Thoracic aorta (tissue), 2 donors: ENCODE measurements at regions not wholly inside any gene's neighbourhood (a gene's known extent, or its start where the extent isn't known, plus 50 kb on each side); places are given as distances from the start of the nearest gene placed in this dataset.

ENCODE experiments used
- ATAC-seq: fragments of 150-250 bp; one replicate; pipeline ENCODE4 v1.8.0; 2017; ENCODE audit warnings: low read depth; ENCODE audit not compliant: insufficient number of reproducible peaks, low FRiP score
- DNase-seq: peaks from one replicate; pipeline ENCODE4 v3.0.0-alpha.2; 2020; ENCODE audit warnings: low spot score
- H3K27ac ChIP-seq, 2 donors: fragments of 200-600 bp; sonication (generic); 1 replicate in 1 of 2; 2 replicates in 1 of 2; pipeline ENCODE4 v1.5.1; 2016; ENCODE audit warnings: mild to moderate bottlenecking in 2 of 2, moderate library complexity in 2 of 2
- H3K27me3 ChIP-seq: fragments of 200-600 bp; sonication (generic); replicated peaks from 2 replicates; pipeline ENCODE4 v1.6.0; 2016; ENCODE audit warnings: mild to moderate bottlenecking; ENCODE audit not compliant: insufficient read depth
- H3K36me3 ChIP-seq: fragments of 200-600 bp; sonication (generic); one replicate; pipeline ENCODE4 v1.5.1; 2016
- H3K4me1 ChIP-seq, 2 donors: fragments of 200-600 bp; sonication (generic); 1 replicate in 1 of 2; 2 replicates in 1 of 2; pipeline versions ENCODE4 v1.5.1 to v1.6.0; 2016; ENCODE audit warnings: low read depth in 2 of 2, mild to moderate bottlenecking in 1 of 2; ENCODE audit not compliant: control insufficient read depth in 1 of 2
- H3K4me3 ChIP-seq: fragments of 200-600 bp; sonication (generic); 2 replicates; pipeline ENCODE4 v1.5.1; 2016; ENCODE audit warnings: mild to moderate bottlenecking
- H3K9me3 ChIP-seq: fragments of 200-600 bp; sonication (generic); 2 replicates; pipeline ENCODE4 v1.5.1; 2016
- TF ChIP-seq, protein P1 (sequence below): fragments of 200-600 bp; sonication (generic); IDR thresholded peaks from one replicate; pipeline ENCODE4 v1.5.1; 2019; ENCODE audit warnings: antibody characterized with exemption

DNA sequence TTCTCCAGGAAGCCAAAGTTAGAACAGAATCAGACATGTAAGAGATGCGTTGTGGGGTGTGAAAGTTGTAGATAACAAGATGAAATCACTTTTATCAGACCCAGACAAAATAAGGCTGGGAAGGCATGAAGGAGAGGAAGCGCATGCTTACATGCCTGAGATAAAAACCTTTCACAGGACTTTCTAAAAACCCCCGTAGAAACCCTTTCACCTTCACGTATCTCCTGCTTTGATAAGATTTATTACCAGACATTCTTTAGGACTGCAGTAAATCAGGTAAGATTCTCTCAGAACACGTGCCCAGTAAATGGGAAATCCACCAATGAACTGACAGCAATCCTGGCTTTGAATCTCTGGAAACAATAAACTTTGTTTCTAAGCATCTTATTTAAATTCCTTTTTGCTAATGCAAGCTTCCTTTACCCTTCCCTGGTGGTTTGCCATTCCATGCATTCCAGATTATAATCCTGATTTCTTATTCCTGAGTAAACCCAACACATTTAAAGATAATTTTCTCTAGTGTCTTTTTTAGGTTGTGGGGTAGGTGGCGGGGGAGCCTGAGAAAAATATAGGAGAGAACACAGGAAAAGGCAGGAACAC lies 254.6 kb upstream of the LDB2 start:
- H3K36me3 ChIP-seq = no peaks in the 10 kb centered on the region

GRCh38 chr4:17142232-17142711 lies 243.8 kb upstream of the LDB2 start:
- no peaks in the 10 kb centered on the region for H3K9me3 ChIP-seq
- H3K27me3 ChIP-seq = no peaks in the 10 kb centered on the region
- no peak overlapping the region for H3K4me3 ChIP-seq
- H3K4me1 ChIP-seq = no peaks in the 10 kb centered on the region
- ATAC-seq = no peak
- no peak overlapping the region for H3K27ac ChIP-seq
- H3K36me3 ChIP-seq = no peaks in the 10 kb centered on the region
- TF ChIP-seq, protein P1, sequence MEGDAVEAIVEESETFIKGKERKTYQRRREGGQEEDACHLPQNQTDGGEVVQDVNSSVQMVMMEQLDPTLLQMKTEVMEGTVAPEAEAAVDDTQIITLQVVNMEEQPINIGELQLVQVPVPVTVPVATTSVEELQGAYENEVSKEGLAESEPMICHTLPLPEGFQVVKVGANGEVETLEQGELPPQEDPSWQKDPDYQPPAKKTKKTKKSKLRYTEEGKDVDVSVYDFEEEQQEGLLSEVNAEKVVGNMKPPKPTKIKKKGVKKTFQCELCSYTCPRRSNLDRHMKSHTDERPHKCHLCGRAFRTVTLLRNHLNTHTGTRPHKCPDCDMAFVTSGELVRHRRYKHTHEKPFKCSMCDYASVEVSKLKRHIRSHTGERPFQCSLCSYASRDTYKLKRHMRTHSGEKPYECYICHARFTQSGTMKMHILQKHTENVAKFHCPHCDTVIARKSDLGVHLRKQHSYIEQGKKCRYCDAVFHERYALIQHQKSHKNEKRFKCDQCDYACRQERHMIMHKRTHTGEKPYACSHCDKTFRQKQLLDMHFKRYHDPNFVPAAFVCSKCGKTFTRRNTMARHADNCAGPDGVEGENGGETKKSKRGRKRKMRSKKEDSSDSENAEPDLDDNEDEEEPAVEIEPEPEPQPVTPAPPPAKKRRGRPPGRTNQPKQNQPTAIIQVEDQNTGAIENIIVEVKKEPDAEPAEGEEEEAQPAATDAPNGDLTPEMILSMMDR = no peak
- DNase-seq = no peak

More for the DNA sequence above, 254.6 kb upstream of the LDB2 start:
- Histone ChIP-seq H3K27ac (no peak overlapping the region), H3K4me3 (no peak overlapping the region), H3K9me3 (no peaks in the 10 kb centered on the region), H3K4me1 (no peaks in the 10 kb centered on the region), H3K27me3 (no peaks in the 10 kb centered on the region)
- TF ChIP-seq, protein P1 = no peak
- ATAC-seq (no peak), DNase-seq (no peak)

GRCh38 chr4:17138847-17139246 lies 240.4 kb upstream of the LDB2 start:
- TF ChIP-seq, protein P1 = no peak
- H3K4me1 ChIP-seq = no peaks in the 10 kb centered on the region
- no peak for DNase-seq

DNA sequence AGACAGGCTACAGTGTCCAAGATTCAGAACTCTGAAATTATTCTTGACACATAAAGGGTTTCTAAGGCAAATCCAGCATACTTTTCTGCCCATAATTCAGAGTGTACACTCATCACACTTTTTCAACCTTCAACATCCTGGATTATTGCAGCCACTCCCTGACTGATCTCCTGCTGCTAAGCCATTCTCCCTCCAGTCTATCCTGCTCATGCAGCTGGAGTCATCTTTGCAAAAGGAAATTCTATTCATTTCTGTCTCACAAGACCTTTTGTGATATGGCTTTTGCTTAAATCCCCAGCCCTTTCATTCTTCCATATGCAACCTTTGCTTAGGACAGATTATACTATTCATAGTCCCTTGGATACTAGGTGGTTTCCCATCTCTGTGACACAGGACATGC lies 236.1 kb upstream of the LDB2 start:
- no peaks in the 10 kb centered on the region for H3K27me3 ChIP-seq
- no peak overlapping the region for H3K27ac ChIP-seq
- H3K9me3 ChIP-seq = no peaks in the 10 kb centered on the region
- ATAC-seq (no peak), DNase-seq (no peak)
- H3K36me3 ChIP-seq = no peaks in the 10 kb centered on the region
- no peak overlapping the region for H3K4me3 ChIP-seq
- TF ChIP-seq, protein P1 = no peak
- H3K4me1 ChIP-seq = no peaks in the 10 kb centered on the region

More at GRCh38 chr4:17138847-17139246, 240.4 kb upstream of the LDB2 start:
- H3K4me3 ChIP-seq = no peak overlapping the region
- H3K36me3 ChIP-seq = no peaks in the 10 kb centered on the region
- no peaks in the 10 kb centered on the region for H3K9me3 ChIP-seq
- no peak for ATAC-seq
- no peak overlapping the region for H3K27ac ChIP-seq
- no peaks in the 10 kb centered on the region for H3K27me3 ChIP-seq

GRCh38 chr4:17134100-17134499 lies 235.7 kb upstream of the LDB2 start:
- TF ChIP-seq, protein P1 = no peak
- H3K36me3 ChIP-seq = no peaks in the 10 kb centered on the region
- H3K4me1 ChIP-seq = no peaks in the 10 kb centered on the region
- ATAC-seq (no peak), DNase-seq (no peak)
- H3K27ac ChIP-seq = no peak overlapping the region
- H3K9me3 ChIP-seq = no peaks in the 10 kb centered on the region
- no peak overlapping the region for H3K4me3 ChIP-seq
- H3K27me3 ChIP-seq = no peaks in the 10 kb centered on the region
